WTC11 (cell line): ENCODE measurements at regions not wholly inside any gene's neighbourhood (a gene's known extent, or its start where the extent isn't known, plus 50 kb on each side); places are given as distances from the start of the nearest gene placed in this dataset.

ENCODE experiments used
- FOXJ3 ChIP-seq: sonication (generic); formaldehyde crosslinking; IDR thresholded peaks from 2 replicates; pipeline ENCODE4 v1.9.0; 2021; ENCODE audit warnings: missing genetic modification reagents, mild to moderate bottlenecking, borderline replicate concordance
- TF ChIP-seq, protein P1 (sequence below): fragments of 200-600 bp; IDR thresholded peaks from 2 replicates; pipeline ENCODE4 v1.8.0; 2022; ENCODE audit warnings: antibody characterized with exemption

DNA sequence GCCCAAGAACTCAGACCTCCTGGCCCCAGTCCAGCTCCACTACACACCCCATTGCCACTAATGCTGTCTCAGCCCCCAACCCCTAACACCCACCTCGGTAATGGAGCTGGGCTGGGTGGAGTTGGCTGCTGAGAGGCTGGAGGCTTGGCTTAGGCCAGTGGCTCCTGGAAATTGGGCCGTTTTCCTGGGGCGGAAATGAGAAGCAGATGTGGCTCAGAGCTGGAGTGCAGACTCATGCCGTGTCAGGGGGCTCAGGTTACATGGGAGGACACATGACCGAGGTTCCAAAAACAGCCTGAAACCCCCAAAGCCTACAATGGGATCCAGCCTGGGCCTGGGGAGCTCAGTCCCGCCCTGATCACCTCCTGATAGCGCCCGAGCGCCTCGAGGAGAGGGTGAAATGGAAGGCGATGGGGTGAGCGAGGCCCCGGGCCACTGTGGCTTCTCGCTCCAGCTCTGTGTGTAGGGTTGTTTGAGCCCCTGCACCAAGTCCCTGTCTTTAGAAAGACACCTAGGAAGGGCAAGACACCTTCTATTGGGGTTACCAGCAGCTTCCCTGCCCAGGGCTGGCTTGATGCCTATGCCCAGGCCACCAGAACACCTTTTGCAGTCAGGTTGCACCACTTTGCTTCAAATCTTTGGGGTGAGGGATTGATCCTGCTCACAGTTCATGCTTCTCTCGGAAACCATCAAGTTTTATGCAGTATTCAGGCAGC is 175.7 kb upstream of the HAAO start:
- TF ChIP-seq, protein P1, sequence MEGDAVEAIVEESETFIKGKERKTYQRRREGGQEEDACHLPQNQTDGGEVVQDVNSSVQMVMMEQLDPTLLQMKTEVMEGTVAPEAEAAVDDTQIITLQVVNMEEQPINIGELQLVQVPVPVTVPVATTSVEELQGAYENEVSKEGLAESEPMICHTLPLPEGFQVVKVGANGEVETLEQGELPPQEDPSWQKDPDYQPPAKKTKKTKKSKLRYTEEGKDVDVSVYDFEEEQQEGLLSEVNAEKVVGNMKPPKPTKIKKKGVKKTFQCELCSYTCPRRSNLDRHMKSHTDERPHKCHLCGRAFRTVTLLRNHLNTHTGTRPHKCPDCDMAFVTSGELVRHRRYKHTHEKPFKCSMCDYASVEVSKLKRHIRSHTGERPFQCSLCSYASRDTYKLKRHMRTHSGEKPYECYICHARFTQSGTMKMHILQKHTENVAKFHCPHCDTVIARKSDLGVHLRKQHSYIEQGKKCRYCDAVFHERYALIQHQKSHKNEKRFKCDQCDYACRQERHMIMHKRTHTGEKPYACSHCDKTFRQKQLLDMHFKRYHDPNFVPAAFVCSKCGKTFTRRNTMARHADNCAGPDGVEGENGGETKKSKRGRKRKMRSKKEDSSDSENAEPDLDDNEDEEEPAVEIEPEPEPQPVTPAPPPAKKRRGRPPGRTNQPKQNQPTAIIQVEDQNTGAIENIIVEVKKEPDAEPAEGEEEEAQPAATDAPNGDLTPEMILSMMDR: no peak
- no peak for TF ChIP-seq FOXJ3 (CRISPR knock-in tag)
